ENCODE measurements at regions not wholly inside any gene's neighbourhood (a gene's known extent, or its start where the extent isn't known, plus 50 kb on each side); places are given as distances from the start of the nearest gene placed in this dataset.

DNA sequence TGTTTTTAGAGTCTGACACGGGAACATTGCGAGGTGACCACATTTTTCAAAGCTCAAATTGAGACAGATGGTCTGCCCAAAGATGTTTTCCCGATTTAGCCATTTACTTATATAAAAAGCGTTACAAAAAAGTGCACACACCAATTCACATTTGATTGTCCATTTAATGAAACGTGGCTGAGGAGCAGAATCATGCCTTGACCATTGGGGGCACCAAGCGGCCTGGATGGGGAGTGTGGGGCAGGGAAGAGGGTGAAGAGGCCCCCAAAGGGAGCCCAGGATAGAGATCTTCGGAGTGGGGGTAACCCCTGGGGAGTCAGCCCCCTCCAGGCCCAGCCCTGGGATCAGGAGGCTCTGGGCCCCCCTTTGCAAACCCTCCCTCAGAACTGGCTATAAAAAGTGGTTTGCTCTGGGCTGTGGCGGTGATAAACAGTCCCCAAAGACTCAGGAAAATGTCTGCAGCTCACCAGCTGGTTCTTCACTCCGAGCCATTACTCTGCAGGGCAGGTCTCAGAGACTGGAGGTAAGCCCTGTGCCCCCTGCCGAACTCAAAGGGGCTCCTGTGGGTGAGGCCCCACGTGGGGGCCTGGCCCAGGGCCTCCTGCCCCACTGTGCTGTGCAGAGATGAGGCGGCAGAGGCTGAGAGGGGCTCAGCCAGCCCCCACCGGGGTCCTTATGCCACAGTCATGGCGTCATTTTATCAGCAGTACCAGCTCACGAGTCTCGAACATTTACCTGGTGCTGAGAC, 105.9 kb upstream of the SEC14L1 start:
- Histone ChIP-seq H3K27me3 (ENCODE audit: control insufficient read depth, insufficient read depth, low read length) (peaks cover 31% of the 10 kb centered on the region), H3K36me3 (ENCODE audit: control insufficient read depth, insufficient read depth, low read length) (no peaks in the 10 kb centered on the region), H3K4me3 (ENCODE audit: low read depth, low read length) (no peak overlapping the region)
- TF ChIP-seq, protein P1, sequence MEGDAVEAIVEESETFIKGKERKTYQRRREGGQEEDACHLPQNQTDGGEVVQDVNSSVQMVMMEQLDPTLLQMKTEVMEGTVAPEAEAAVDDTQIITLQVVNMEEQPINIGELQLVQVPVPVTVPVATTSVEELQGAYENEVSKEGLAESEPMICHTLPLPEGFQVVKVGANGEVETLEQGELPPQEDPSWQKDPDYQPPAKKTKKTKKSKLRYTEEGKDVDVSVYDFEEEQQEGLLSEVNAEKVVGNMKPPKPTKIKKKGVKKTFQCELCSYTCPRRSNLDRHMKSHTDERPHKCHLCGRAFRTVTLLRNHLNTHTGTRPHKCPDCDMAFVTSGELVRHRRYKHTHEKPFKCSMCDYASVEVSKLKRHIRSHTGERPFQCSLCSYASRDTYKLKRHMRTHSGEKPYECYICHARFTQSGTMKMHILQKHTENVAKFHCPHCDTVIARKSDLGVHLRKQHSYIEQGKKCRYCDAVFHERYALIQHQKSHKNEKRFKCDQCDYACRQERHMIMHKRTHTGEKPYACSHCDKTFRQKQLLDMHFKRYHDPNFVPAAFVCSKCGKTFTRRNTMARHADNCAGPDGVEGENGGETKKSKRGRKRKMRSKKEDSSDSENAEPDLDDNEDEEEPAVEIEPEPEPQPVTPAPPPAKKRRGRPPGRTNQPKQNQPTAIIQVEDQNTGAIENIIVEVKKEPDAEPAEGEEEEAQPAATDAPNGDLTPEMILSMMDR (IDR thresholded peaks at IDR 0.05; ENCODE audit: insufficient read depth, low read length, poor library complexity, severe bottlenecking), result no peak
- DNase-seq (ENCODE audit: low read depth), result no peak

DNA sequence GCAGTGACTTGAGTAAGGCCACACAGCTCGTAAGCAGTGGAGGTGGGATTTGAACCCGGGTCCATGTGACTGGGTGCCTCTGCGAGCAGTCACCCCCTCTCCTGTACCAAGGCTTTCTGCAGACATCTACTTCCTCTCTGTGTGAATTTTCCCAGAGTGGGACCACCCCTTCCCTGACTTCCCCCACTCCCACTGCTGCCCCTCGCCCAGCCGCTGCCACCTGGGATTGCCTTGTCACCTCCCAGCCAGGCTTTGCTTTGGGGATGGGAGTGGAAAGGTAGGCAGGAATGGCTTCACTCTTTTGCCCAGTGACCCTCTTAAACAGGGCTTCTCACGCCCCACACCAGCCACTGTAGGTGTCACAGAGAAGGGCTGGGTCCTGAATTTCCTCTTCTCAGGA, 105.2 kb upstream of the SEC14L1 start:
- no peak for DNase-seq (ENCODE audit: low read depth)
- TF ChIP-seq, protein P1 (IDR thresholded peaks at IDR 0.05; ENCODE audit: insufficient read depth, low read length, poor library complexity, severe bottlenecking), result no peak
- Histone ChIP-seq H3K27me3 (ENCODE audit: control insufficient read depth, insufficient read depth, low read length) (peaks cover 31% of the 10 kb centered on the region), H3K36me3 (ENCODE audit: control insufficient read depth, insufficient read depth, low read length) (no peaks in the 10 kb centered on the region), H3K4me3 (ENCODE audit: low read depth, low read length) (no peak overlapping the region)

DNA sequence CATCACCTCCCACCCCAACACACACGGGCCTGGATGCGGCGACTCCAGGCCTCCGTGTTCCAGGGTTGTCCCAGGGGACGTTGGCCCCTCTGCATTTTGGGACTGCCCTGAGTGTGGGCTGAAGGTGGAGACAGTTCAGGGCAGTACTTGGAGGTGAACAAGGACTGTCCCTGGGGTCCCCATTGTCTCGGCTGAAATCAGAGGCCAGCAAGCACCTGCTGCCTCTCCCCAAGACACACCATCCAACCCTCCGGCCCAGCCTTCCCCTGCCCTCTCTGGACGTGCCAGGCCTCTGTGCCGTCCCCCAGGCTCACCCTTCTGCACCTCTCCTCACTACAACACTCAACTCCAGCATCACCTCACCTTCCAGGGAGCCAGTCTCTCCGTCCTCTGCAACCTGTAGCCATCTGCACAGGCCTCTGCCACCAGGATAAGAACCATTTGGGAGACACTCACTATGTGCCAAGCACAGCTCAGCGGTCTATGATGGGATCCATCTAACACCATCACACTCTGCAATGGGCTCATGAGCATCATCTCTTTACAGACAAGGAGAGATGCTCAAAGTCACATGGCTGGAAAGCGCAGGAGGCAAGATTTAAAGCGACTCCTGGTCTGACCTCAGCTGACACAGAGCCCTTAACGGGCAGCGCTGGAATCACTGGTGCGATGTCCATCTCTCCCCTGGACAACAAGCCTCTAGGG, 104.5 kb upstream of the SEC14L1 start:
- no peaks in the 10 kb centered on the region for H3K36me3 ChIP-seq (ENCODE audit: control insufficient read depth, insufficient read depth, low read length)
- TF ChIP-seq, protein P1 (IDR thresholded peaks at IDR 0.05; ENCODE audit: insufficient read depth, low read length, poor library complexity, severe bottlenecking), result no peak
- no peak overlapping the region for H3K4me3 ChIP-seq (ENCODE audit: low read depth, low read length)
- H3K27me3 ChIP-seq (ENCODE audit: control insufficient read depth, insufficient read depth, low read length), result peaks cover 31% of the 10 kb centered on the region
- no peak for DNase-seq (ENCODE audit: low read depth)

DNA sequence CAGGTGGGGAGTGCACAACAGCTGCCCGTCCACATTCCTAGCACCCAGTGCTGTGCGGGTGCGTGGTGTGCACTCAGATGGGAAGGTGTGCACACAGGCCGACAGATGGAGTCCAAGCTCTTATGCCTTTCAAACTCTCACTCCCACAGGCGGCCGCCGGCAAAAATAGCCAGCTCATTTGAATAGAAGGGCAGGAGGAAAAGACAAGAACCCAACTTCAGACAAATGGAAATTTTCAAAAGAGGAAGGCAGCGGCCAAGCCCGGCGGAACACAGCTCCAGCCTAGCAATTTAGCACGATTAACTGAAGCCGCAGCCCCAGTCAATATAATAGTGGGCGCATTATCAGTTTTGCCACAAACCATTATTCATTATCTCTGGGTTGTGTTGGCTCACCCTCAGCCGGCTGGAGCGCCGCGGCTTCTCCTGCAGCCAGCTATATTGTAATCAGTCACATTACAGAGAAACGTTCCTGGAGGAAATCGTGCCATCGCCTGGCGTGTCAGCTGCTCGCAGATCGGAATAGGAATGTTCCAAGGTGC, 103.9 kb upstream of the SEC14L1 start:
- TF ChIP-seq, protein P1 (IDR thresholded peaks at IDR 0.05; ENCODE audit: insufficient read depth, low read length, poor library complexity, severe bottlenecking), result peak; percentile 19
- Histone ChIP-seq H3K27me3 (ENCODE audit: control insufficient read depth, insufficient read depth, low read length) (peaks cover 31% of the 10 kb centered on the region), H3K36me3 (ENCODE audit: control insufficient read depth, insufficient read depth, low read length) (no peaks in the 10 kb centered on the region), H3K4me3 (ENCODE audit: low read depth, low read length) (no peak overlapping the region)
- no peak for DNase-seq (ENCODE audit: low read depth)

DNA sequence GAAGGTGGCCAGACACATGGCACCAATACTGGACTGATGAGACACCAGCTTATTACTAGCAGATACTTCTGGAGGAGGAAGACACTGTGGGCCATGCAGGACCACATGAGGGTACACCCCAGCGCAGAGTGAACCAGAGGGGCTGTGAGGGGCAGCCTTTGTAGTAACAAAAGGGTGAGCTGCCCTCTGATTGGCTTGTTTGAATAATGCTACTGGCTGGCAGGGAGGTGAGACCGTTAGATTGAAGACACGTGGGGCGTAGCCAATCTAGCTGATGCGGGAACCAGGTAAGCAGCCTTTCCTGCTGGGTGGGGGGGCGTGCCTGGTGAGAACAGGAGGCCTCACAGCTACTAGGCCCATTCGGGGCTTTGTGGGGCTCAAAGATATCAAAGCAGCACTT, 102.8 kb upstream of the SEC14L1 start:
- Histone ChIP-seq H3K36me3 (ENCODE audit: control insufficient read depth, insufficient read depth, low read length) (no peaks in the 10 kb centered on the region), H3K27me3 (ENCODE audit: control insufficient read depth, insufficient read depth, low read length) (peaks cover 34% of the 10 kb centered on the region), H3K4me3 (ENCODE audit: low read depth, low read length) (no peak overlapping the region)
- DNase-seq (ENCODE audit: low read depth), result no peak
- TF ChIP-seq, protein P1 (IDR thresholded peaks at IDR 0.05; ENCODE audit: insufficient read depth, low read length, poor library complexity, severe bottlenecking), result no peak

All from kidney epithelial cell (primary cell).